Transverse colon (tissue), 4 donors: ENCODE measurements at regions not wholly inside any gene's neighbourhood (a gene's known extent, or its start where the extent isn't known, plus 50 kb on each side); places are given as distances from the start of the nearest gene placed in this dataset.

Experiments
- CTCF ChIP-seq, 5 experiments: fragments of 200-600 bp in 3 of 5; fragments of 450-650 bp in 2 of 5; sonication (generic) in 3 of 5; IDR thresholded peaks; 1 replicate in 2 of 5; 2 replicates in 3 of 5; pipeline ENCODE4 v1.5.1; 2016 to 2017; ENCODE audit warnings: antibody characterized with exemption in 5 of 5, inconsistent platforms in 3 of 5, mild to moderate bottlenecking in 2 of 5, moderate library complexity in 1 of 5
- EP300 ChIP-seq: sonication (generic); formaldehyde crosslinking; IDR thresholded peaks from one replicate; pipeline ENCODE4 v1.6.1; 2017; ENCODE audit warnings: antibody characterized with exemption, low read depth
- POLR2A ChIP-seq: fragments of 450-650 bp; IDR thresholded peaks from one replicate; pipeline ENCODE4 v1.6.1; 2016; ENCODE audit warnings: antibody characterized with exemption, mild to moderate bottlenecking, moderate library complexity
- POLR2AphosphoS5 ChIP-seq, 3 donors: sonication (generic); formaldehyde crosslinking; IDR thresholded peaks; one replicate each; pipeline ENCODE4 v1.6.1; 2016; ENCODE audit warnings: antibody characterized with exemption in 3 of 3

GRCh38 chr4:163736876-163737275, 242.4 kb downstream of the TMA16 start:
- TF ChIP-seq CTCF (IDR thresholded peaks at IDR 0.05) (no peak), EP300 (no peak), POLR2AphosphoS5 (IDR thresholded peaks at IDR 0.05) (no peak), POLR2A (no peak)
